H9 (cell line): ENCODE measurements at regions not wholly inside any gene's neighbourhood (a gene's known extent, or its start where the extent isn't known, plus 50 kb on each side); places are given as distances from the start of the nearest gene placed in this dataset.

Source experiments
- DNase-seq: peaks from one replicate; pipeline ENCODE4 v3.0.0-alpha.2; 2017
- H2AFZ ChIP-seq: one replicate; pipeline ENCODE4 v1.6.1; 2013; ENCODE audit warnings: mild to moderate bottlenecking, low read length, control low read depth, moderate library complexity
- H2AK5ac ChIP-seq: 2 replicates; pipeline ENCODE4 v1.6.1; 2013; ENCODE audit warnings: low read length, control low read depth, mixed read lengths; ENCODE audit not compliant: insufficient read length
- H2BK120ac ChIP-seq: one replicate; pipeline ENCODE4 v1.6.1; 2013; ENCODE audit warnings: low read depth, mild to moderate bottlenecking, low read length, control low read depth, inconsistent platforms; ENCODE audit not compliant: poor library complexity, severe bottlenecking
- H2BK12ac ChIP-seq: 2 replicates; pipeline ENCODE4 v1.6.1; 2013; ENCODE audit warnings: low read length, control low read depth, mixed read lengths, low read depth; ENCODE audit not compliant: insufficient read length
- H2BK15ac ChIP-seq: 2 replicates; pipeline ENCODE4 v1.6.1; 2013; ENCODE audit warnings: low read depth, low read length, control low read depth
- H2BK20ac ChIP-seq: one replicate; pipeline ENCODE4 v1.6.1; 2013; ENCODE audit warnings: low read depth, mild to moderate bottlenecking, low read length, control low read depth, inconsistent platforms; ENCODE audit not compliant: poor library complexity, severe bottlenecking
- H2BK5ac ChIP-seq: 2 replicates; pipeline ENCODE4 v1.6.1; 2013; ENCODE audit warnings: low read length, control low read depth, mixed read lengths; ENCODE audit not compliant: insufficient read length
- H3K14ac ChIP-seq: 2 replicates; pipeline ENCODE4 v1.6.1; 2013; ENCODE audit warnings: low read length, control low read depth; ENCODE audit not compliant: insufficient read depth
- H3K18ac ChIP-seq: 2 replicates; pipeline ENCODE4 v1.6.1; 2013; ENCODE audit warnings: low read depth, mild to moderate bottlenecking, mixed read lengths, low read length, control low read depth; ENCODE audit not compliant: insufficient read length
- H3K23ac ChIP-seq: 2 replicates; pipeline ENCODE4 v1.6.1; 2013; ENCODE audit warnings: low read length, control low read depth, mixed read lengths, low read depth; ENCODE audit not compliant: insufficient read length
- H3K23me2 ChIP-seq: 2 replicates; pipeline ENCODE4 v1.6.1; 2013; ENCODE audit warnings: low read depth, mild to moderate bottlenecking, mixed read lengths, low read length, control low read depth; ENCODE audit not compliant: insufficient read length, poor library complexity, severe bottlenecking
- H3K27ac ChIP-seq: 2 replicates; pipeline ENCODE4 v1.5.1; 2013; ENCODE audit warnings: low read length, control low read depth, mixed read lengths, low read depth; ENCODE audit not compliant: insufficient read length
- H3K27me3 ChIP-seq: 2 replicates; pipeline ENCODE4 v1.6.1; 2013; ENCODE audit warnings: low read length, control low read depth, inconsistent platforms; ENCODE audit not compliant: insufficient read depth
- H3K4ac ChIP-seq: 2 replicates; pipeline ENCODE4 v1.6.1; 2013; ENCODE audit warnings: low read depth, mild to moderate bottlenecking, control low read depth, inconsistent platforms, low read length, moderate library complexity
- H3K4me1 ChIP-seq: 2 replicates; pipeline ENCODE4 v1.6.1; 2013; ENCODE audit warnings: low read length, control low read depth, inconsistent platforms; ENCODE audit not compliant: insufficient read depth
- H3K4me2 ChIP-seq: 2 replicates; pipeline ENCODE4 v1.6.1; 2013; ENCODE audit warnings: low read length, control low read depth, mixed read lengths; ENCODE audit not compliant: insufficient read length, insufficient read depth
- H3K56ac ChIP-seq: 2 replicates; pipeline ENCODE4 v1.6.1; 2013; ENCODE audit warnings: low read depth, mild to moderate bottlenecking, mixed read lengths, low read length, control low read depth; ENCODE audit not compliant: insufficient read length
- H3K79me1 ChIP-seq: 2 replicates; pipeline ENCODE4 v1.6.1; 2013; ENCODE audit warnings: low read depth, mild to moderate bottlenecking, moderate library complexity, low read length, control low read depth, inconsistent platforms; ENCODE audit not compliant: insufficient read depth, poor library complexity, severe bottlenecking
- H3K79me2 ChIP-seq: 2 replicates; pipeline ENCODE4 v1.6.1; 2013; ENCODE audit warnings: low read length, control low read depth, inconsistent platforms; ENCODE audit not compliant: insufficient read depth
- H3K9ac ChIP-seq: 2 replicates; pipeline ENCODE4 v1.6.1; 2013; ENCODE audit warnings: low read length, control low read depth, mixed read lengths; ENCODE audit not compliant: insufficient read length; ENCODE audit errors: extremely low read depth
- H3K9me3 ChIP-seq: one replicate; pipeline ENCODE4 v1.6.1; 2013; ENCODE audit warnings: low read depth, low read length, inconsistent platforms; ENCODE audit not compliant: control insufficient read depth
- H3T11ph ChIP-seq: one replicate; pipeline ENCODE4 v1.6.1; 2013; ENCODE audit warnings: mild to moderate bottlenecking, low read length, control low read depth, inconsistent platforms
- H4K20me1 ChIP-seq: one replicate; pipeline ENCODE4 v1.6.1; 2013; ENCODE audit not compliant: control insufficient read depth, insufficient read length, insufficient read depth
- H4K5ac ChIP-seq: 2 replicates; pipeline ENCODE4 v1.6.1; 2013; ENCODE audit warnings: low read depth, mild to moderate bottlenecking, mixed read lengths, low read length, control low read depth; ENCODE audit not compliant: insufficient read length
- H4K8ac ChIP-seq: replicated peaks from 2 replicates; pipeline ENCODE4 v1.6.1; 2013; ENCODE audit warnings: low read length, control low read depth, mixed read lengths, low read depth; ENCODE audit not compliant: insufficient read length
- H4K91ac ChIP-seq: 2 replicates; pipeline ENCODE4 v1.6.1; 2013; ENCODE audit warnings: low read depth, mild to moderate bottlenecking, moderate library complexity, mixed read lengths, low read length, control low read depth; ENCODE audit not compliant: insufficient read length
- H3K27ac Mint-ChIP-seq, 3 experiments: 2 replicates in 2 of 3; 3 replicates in 1 of 3; pipeline ENCODE4 v1.8.0; 2020 to 2021; ENCODE audit warnings: mixed read lengths in 3 of 3, mild to moderate bottlenecking in 1 of 3, moderate library complexity in 1 of 3
- H3K27me3 Mint-ChIP-seq: 2 replicates; pipeline ENCODE4 v1.8.0; 2021; ENCODE audit warnings: low read depth, mild to moderate bottlenecking, moderate library complexity, mixed read lengths
- H3K36me3 Mint-ChIP-seq, 3 experiments: 2 replicates in 2 of 3; 3 replicates in 1 of 3; pipeline ENCODE4 v1.8.0; 2020 to 2021; ENCODE audit warnings: low read depth in 3 of 3, mixed read lengths in 3 of 3; ENCODE audit not compliant: insufficient read depth in 1 of 3
- H3K4me1 Mint-ChIP-seq, 2 experiments: 2 replicates each; pipeline ENCODE4 v1.8.0; 2020; ENCODE audit warnings: mixed read lengths in 2 of 2
- H3K4me3 Mint-ChIP-seq, 2 experiments: 2 replicates in 1 of 2; 3 replicates in 1 of 2; pipeline ENCODE4 v1.8.0; 2020 to 2021; ENCODE audit warnings: mild to moderate bottlenecking in 2 of 2, mixed read lengths in 2 of 2, moderate library complexity in 1 of 2
- H3K9me3 Mint-ChIP-seq, 2 experiments: 2 replicates in 1 of 2; 3 replicates in 1 of 2; pipeline ENCODE4 v1.8.0; 2020; ENCODE audit warnings: mild to moderate bottlenecking in 2 of 2, mixed read lengths in 2 of 2, moderate library complexity in 1 of 2
- WGBS: extraction: QIAGEN DNeasy Blood & Tissue Kit; methylation state at CpG from one replicate; pipeline ENCODE4 v1.1.7; 2013; ENCODE audit warnings: missing lambda C conversion rate, low lambda C conversion rate, mixed read lengths; ENCODE audit not compliant: insufficient read length; ENCODE audit errors: extremely low coverage; 5-methylcytosine and 5-hydroxymethylcytosine counted together
- TF ChIP-seq, protein P1 (sequence below): fragments of 200-600 bp; sonication (generic); conservative IDR thresholded peaks from 3 replicates; pipeline ENCODE4 v1.8.0; 2021; ENCODE audit warnings: antibody characterized with exemption, mild to moderate bottlenecking

GRCh38 chr7:20858951-20859350, 72.3 kb upstream of the SP8 start:
- Mint-ChIP-seq H3K9me3 (no peaks in the 10 kb centered on the region), H3K27me3 (no peaks in the 10 kb centered on the region), H3K36me3 (no peaks in the 10 kb centered on the region), H3K4me3 (no peak overlapping the region), H3K4me1 (peaks cover 0 to 3% of the 10 kb centered on the region in 2 experiments; a peak in 1 of 4 replicates), H3K27ac (no peak overlapping the region; a peak in 1 of 7 replicates)
- WGBS = no CpG with 5 or more reads among the region's 3 CpGs
- H2BK5ac ChIP-seq = no peak overlapping the region
- no peak overlapping the region for H3T11ph ChIP-seq
- H3K4ac ChIP-seq = no peak overlapping the region
- H3K79me1 ChIP-seq = no peaks in the 10 kb centered on the region
- H2BK15ac ChIP-seq = no peak overlapping the region
- H3K27ac ChIP-seq = no peak overlapping the region
- H3K18ac ChIP-seq = no peak overlapping the region
- H3K4me1 ChIP-seq = no peaks in the 10 kb centered on the region
- H4K20me1 ChIP-seq = no peaks in the 10 kb centered on the region
- no peak overlapping the region for H4K8ac ChIP-seq
- H3K23me2 ChIP-seq = no peaks in the 10 kb centered on the region
- no peak overlapping the region for H3K4me2 ChIP-seq
- no peak overlapping the region for H3K14ac ChIP-seq
- H3K56ac ChIP-seq = no peak overlapping the region
- no peak overlapping the region for H4K91ac ChIP-seq
- H2BK20ac ChIP-seq = no peak overlapping the region
- H3K27me3 ChIP-seq = no peaks in the 10 kb centered on the region
- TF ChIP-seq, protein P1, sequence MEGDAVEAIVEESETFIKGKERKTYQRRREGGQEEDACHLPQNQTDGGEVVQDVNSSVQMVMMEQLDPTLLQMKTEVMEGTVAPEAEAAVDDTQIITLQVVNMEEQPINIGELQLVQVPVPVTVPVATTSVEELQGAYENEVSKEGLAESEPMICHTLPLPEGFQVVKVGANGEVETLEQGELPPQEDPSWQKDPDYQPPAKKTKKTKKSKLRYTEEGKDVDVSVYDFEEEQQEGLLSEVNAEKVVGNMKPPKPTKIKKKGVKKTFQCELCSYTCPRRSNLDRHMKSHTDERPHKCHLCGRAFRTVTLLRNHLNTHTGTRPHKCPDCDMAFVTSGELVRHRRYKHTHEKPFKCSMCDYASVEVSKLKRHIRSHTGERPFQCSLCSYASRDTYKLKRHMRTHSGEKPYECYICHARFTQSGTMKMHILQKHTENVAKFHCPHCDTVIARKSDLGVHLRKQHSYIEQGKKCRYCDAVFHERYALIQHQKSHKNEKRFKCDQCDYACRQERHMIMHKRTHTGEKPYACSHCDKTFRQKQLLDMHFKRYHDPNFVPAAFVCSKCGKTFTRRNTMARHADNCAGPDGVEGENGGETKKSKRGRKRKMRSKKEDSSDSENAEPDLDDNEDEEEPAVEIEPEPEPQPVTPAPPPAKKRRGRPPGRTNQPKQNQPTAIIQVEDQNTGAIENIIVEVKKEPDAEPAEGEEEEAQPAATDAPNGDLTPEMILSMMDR = no peak
- no peak overlapping the region for H4K5ac ChIP-seq
- no peak overlapping the region for H2AK5ac ChIP-seq
- H3K79me2 ChIP-seq = no peaks in the 10 kb centered on the region
- no peaks in the 10 kb centered on the region for H3K9me3 ChIP-seq
- H2BK12ac ChIP-seq = no peak overlapping the region
- no peak for DNase-seq
- H2AFZ ChIP-seq = no peak overlapping the region
- no peak overlapping the region for H2BK120ac ChIP-seq
- no peak overlapping the region for H3K9ac ChIP-seq
- no peak overlapping the region for H3K23ac ChIP-seq
